ENCODE measurements at regions not wholly inside any gene's neighbourhood (a gene's known extent, or its start where the extent isn't known, plus 50 kb on each side); places are given as distances from the start of the nearest gene placed in this dataset.

GRCh38 chr12:125610971-125611370, 545.7 kb downstream of the AACS start:
- no peak overlapping the region for H3K4me3 ChIP-seq (ENCODE audit: low read depth, low read length, poor library complexity, severe bottlenecking)
- intact Hi-C loops (cut with micrococcal nuclease; ENCODE audit: unreplicated experiment) = no loop called here
- POLR2A ChIA-PET = interaction anchor here (0.6 to 0.7 kb wide), 2 partner anchors 37 to 82 kb away, joined by 3 read pairs; no protein-coding TSS in a partner anchor
- H3K9me3 ChIP-seq (ENCODE audit: low read length) = no peaks in the 10 kb centered on the region
- H3K4me2 ChIP-seq (ENCODE audit: low read length) = no peak overlapping the region
- no peaks in the 10 kb centered on the region for H3K36me3 ChIP-seq (ENCODE audit: insufficient read depth, low read length)
- no TSS peak for BruUV-seq (replicated peaks)
- no peak overlapping the region for H3K27ac ChIP-seq (ENCODE audit: low read depth, low read length, poor library complexity, severe bottlenecking)
- CTCF ChIA-PET (ENCODE audit: unreplicated experiment) = no interaction called here
- H4K20me1 ChIP-seq (ENCODE audit: insufficient read depth, low read length) = no peaks in the 10 kb centered on the region
- DNase-seq (ENCODE audit: low spot score) = no peak
- TF ChIP-seq EZH2phosphoT487 (IDR thresholded peaks at IDR 0.05; ENCODE audit: borderline replicate concordance, low read depth, low read length) (no peak), CTCF (conservative IDR thresholded peaks at IDR 0.05; ENCODE audit: low read length) (no peak)
- no peaks in the 10 kb centered on the region for H3K4me1 ChIP-seq (ENCODE audit: insufficient read depth, low read length, poor library complexity, severe bottlenecking)
- H2AFZ ChIP-seq (ENCODE audit: low read length) = no peak overlapping the region
- no peaks in the 10 kb centered on the region for H3K9me2 ChIP-seq (ENCODE audit: insufficient read depth, low read length)
- H3K79me2 ChIP-seq (ENCODE audit: insufficient read depth, low read depth, low read length) = no peaks in the 10 kb centered on the region

- Histone ChIP-seq H3K36me3 (ENCODE audit: insufficient read depth, low read length) (no peaks in the 10 kb centered on the region), H2AFZ (ENCODE audit: low read length) (no peak overlapping the region), H3K4me3 (ENCODE audit: low read depth, low read length, poor library complexity, severe bottlenecking) (no peak overlapping the region), H3K79me2 (ENCODE audit: insufficient read depth, low read depth, low read length) (no peaks in the 10 kb centered on the region), H3K9me2 (ENCODE audit: insufficient read depth, low read length) (no peaks in the 10 kb centered on the region), H4K20me1 (ENCODE audit: insufficient read depth, low read length) (no peaks in the 10 kb centered on the region), H3K4me2 (ENCODE audit: low read length) (no peak overlapping the region), H3K9me3 (ENCODE audit: low read length) (no peaks in the 10 kb centered on the region), H3K27ac (ENCODE audit: low read depth, low read length, poor library complexity, severe bottlenecking) (no peak overlapping the region), H3K4me1 (ENCODE audit: insufficient read depth, low read length, poor library complexity, severe bottlenecking) (no peaks in the 10 kb centered on the region)
- CTCF ChIA-PET (ENCODE audit: unreplicated experiment) = no interaction called here
- no peak for TF ChIP-seq EZH2phosphoT487 (IDR thresholded peaks at IDR 0.05; ENCODE audit: borderline replicate concordance, low read depth, low read length)
- TF ChIP-seq CTCF (conservative IDR thresholded peaks at IDR 0.05; ENCODE audit: low read length) = no peak
- POLR2A ChIA-PET = no interaction called here
- DNase-seq (ENCODE audit: low spot score) = no peak
- intact Hi-C loops (cut with micrococcal nuclease; ENCODE audit: unreplicated experiment) = no loop called here
- no TSS peak for BruUV-seq (replicated peaks)
These were observed 548.8 kb downstream of the AACS start for GRCh38 chr12:125614058-125614457.

GRCh38 chr12:125619723-125620122, 554.5 kb downstream of the AACS start:
- Histone ChIP-seq H4K20me1 (ENCODE audit: insufficient read depth, low read length) (no peaks in the 10 kb centered on the region), H3K4me3 (ENCODE audit: low read depth, low read length, poor library complexity, severe bottlenecking) (no peak overlapping the region), H3K9me3 (ENCODE audit: low read length) (no peaks in the 10 kb centered on the region), H3K4me1 (ENCODE audit: insufficient read depth, low read length, poor library complexity, severe bottlenecking) (no peaks in the 10 kb centered on the region), H3K4me2 (ENCODE audit: low read length) (no peak overlapping the region), H3K79me2 (ENCODE audit: insufficient read depth, low read depth, low read length) (no peaks in the 10 kb centered on the region), H3K9me2 (ENCODE audit: insufficient read depth, low read length) (no peaks in the 10 kb centered on the region), H2AFZ (ENCODE audit: low read length) (no peak overlapping the region), H3K36me3 (ENCODE audit: insufficient read depth, low read length) (no peaks in the 10 kb centered on the region), H3K27ac (ENCODE audit: low read depth, low read length, poor library complexity, severe bottlenecking) (no peak overlapping the region)
- ChIA-PET POLR2A (no interaction called here), CTCF (ENCODE audit: unreplicated experiment) (no interaction called here)
- DNase-seq (ENCODE audit: low spot score) = no peak
- no TSS peak for BruUV-seq (replicated peaks)
- TF ChIP-seq EZH2phosphoT487 (IDR thresholded peaks at IDR 0.05; ENCODE audit: borderline replicate concordance, low read depth, low read length) = no peak
- intact Hi-C loops (cut with micrococcal nuclease; ENCODE audit: unreplicated experiment) = no loop called here
